IMR-90 (cell line): ENCODE measurements at regions not wholly inside any gene's neighbourhood (a gene's known extent, or its start where the extent isn't known, plus 50 kb on each side); places are given as distances from the start of the nearest gene placed in this dataset.

Source experiments
- ATAC-seq: fragments of 200-7000 bp; cut with Tn5 transposase; 2 replicates; pipeline ENCODE4 v1.9.1; 2020; ENCODE audit warnings: low read depth, mild to moderate bottlenecking, moderate library complexity
- BruUV-seq: library from RNA; stranded (reverse); fragments of 400-500 nt; replicated peaks from 2 replicates; lab custom pipeline; 2021; lab: Mats Ljungman, UMichigan
- CTCF ChIA-PET: fragments of 300-600 bp; formaldehyde crosslinking; extraction: SDS; loops from one replicate; lab custom pipeline; 2021; ENCODE audit warnings: antibody characterized with exemption; lab: Yijun Ruan, JAX
- POLR2A ChIA-PET: fragments of 300-600 bp; sonication (Branson Sonifier 250); formaldehyde crosslinking; loops from one replicate; lab custom pipeline; 2022; ENCODE audit warnings: antibody characterized with exemption; ENCODE audit not compliant: unreplicated experiment; lab: Charles Lee
- DNase-seq: peaks from one replicate; pipeline ENCODE4 v3.0.0; 2013
- H2AFZ ChIP-seq: replicated peaks from 2 replicates; pipeline ENCODE3; 2013; ENCODE audit warnings: low read length, mild to moderate bottlenecking; ENCODE audit not compliant: poor library complexity
- H2AK5ac ChIP-seq: 2 replicates; pipeline ENCODE4 v1.6.1; 2013; ENCODE audit warnings: low read depth, low read length, inconsistent platforms
- H2AK9ac ChIP-seq: replicated peaks from 2 replicates; pipeline ENCODE3; 2013; ENCODE audit warnings: mild to moderate bottlenecking, low read depth, low read length, moderate library complexity; ENCODE audit not compliant: poor library complexity
- H2BK120ac ChIP-seq: 2 replicates; pipeline ENCODE4 v1.6.1; 2013; ENCODE audit warnings: low read depth, low read length, inconsistent platforms
- H2BK15ac ChIP-seq: 3 replicates; pipeline ENCODE4 v1.6.1; 2013; ENCODE audit warnings: low read depth, low read length, inconsistent platforms
- H2BK20ac ChIP-seq: 2 replicates; pipeline ENCODE4 v1.6.1; 2013; ENCODE audit warnings: low read depth, mild to moderate bottlenecking, inconsistent platforms, low read length, moderate library complexity
- H2BK5ac ChIP-seq: 2 replicates; pipeline ENCODE4 v1.6.1; 2013; ENCODE audit warnings: mild to moderate bottlenecking, low read depth, low read length, inconsistent platforms; ENCODE audit not compliant: poor library complexity, severe bottlenecking
- H3K14ac ChIP-seq: replicated peaks from 2 replicates; pipeline ENCODE4 v1.6.1; 2013; ENCODE audit warnings: low read depth, low read length, inconsistent platforms
- H3K18ac ChIP-seq: 2 replicates; pipeline ENCODE4 v1.6.1; 2013; ENCODE audit warnings: low read depth, low read length, control low read depth
- H3K23ac ChIP-seq: 2 replicates; pipeline ENCODE4 v1.6.1; 2013; ENCODE audit warnings: low read depth, low read length, inconsistent platforms
- H3K27ac ChIP-seq: 2 replicates; pipeline ENCODE4 v1.5.1; 2013; ENCODE audit warnings: mild to moderate bottlenecking, control low read depth, low read length; ENCODE audit not compliant: insufficient read depth
- H3K27me3 ChIP-seq: 2 replicates; pipeline ENCODE4 v1.6.1; 2013; ENCODE audit warnings: low read length; ENCODE audit not compliant: control insufficient read depth, insufficient read depth
- H3K36me3 ChIP-seq: 2 replicates; pipeline ENCODE4 v1.6.1; 2013; ENCODE audit warnings: low read length, mixed read lengths; ENCODE audit not compliant: control insufficient read depth, insufficient read depth
- H3K4ac ChIP-seq: 2 replicates; pipeline ENCODE4 v1.6.1; 2013; ENCODE audit warnings: low read depth, low read length, inconsistent platforms
- H3K4me1 ChIP-seq: 2 replicates; pipeline ENCODE4 v1.6.1; 2013; ENCODE audit warnings: low read length, mixed read lengths; ENCODE audit not compliant: control insufficient read depth, insufficient read depth
- H3K4me2 ChIP-seq: 2 replicates; pipeline ENCODE4 v1.6.1; 2013; ENCODE audit warnings: low read depth, mild to moderate bottlenecking, control low read depth, low read length, moderate library complexity
- H3K4me3 ChIP-seq: 2 replicates; pipeline ENCODE4 v1.5.1; 2013; ENCODE audit warnings: low read depth, mild to moderate bottlenecking, control low read depth, low read length, moderate library complexity; ENCODE audit not compliant: insufficient read depth
- H3K56ac ChIP-seq: 2 replicates; pipeline ENCODE4 v1.6.1; 2013; ENCODE audit warnings: low read length, inconsistent platforms; ENCODE audit not compliant: insufficient read depth; ENCODE audit errors: extremely low read depth
- H3K79me1 ChIP-seq, 2 experiments: 2 replicates each; pipeline ENCODE4 v1.6.1; 2013; ENCODE audit warnings: low read length in 2 of 2, inconsistent platforms in 1 of 2, low read depth in 1 of 2
- H3K9ac ChIP-seq: 2 replicates; pipeline ENCODE4 v1.6.1; 2013; ENCODE audit warnings: low read depth, low read length, control low read depth
- H3K9me1 ChIP-seq: 2 replicates; pipeline ENCODE4 v1.6.1; 2013; ENCODE audit warnings: low read length, inconsistent platforms; ENCODE audit not compliant: insufficient read depth
- H3K9me3 ChIP-seq: 2 replicates; pipeline ENCODE4 v1.6.1; 2013; ENCODE audit warnings: low read length; ENCODE audit not compliant: control insufficient read depth, insufficient read depth
- H4K20me1 ChIP-seq: 2 replicates; pipeline ENCODE4 v1.6.1; 2013; ENCODE audit warnings: low read length, inconsistent platforms; ENCODE audit not compliant: insufficient read depth
- H4K5ac ChIP-seq: 2 replicates; pipeline ENCODE4 v1.6.1; 2013; ENCODE audit warnings: mild to moderate bottlenecking, low read depth, low read length, control low read depth
- H4K8ac ChIP-seq, 2 experiments: 2 replicates each; pipeline ENCODE4 v1.6.1; 2013; ENCODE audit warnings: low read depth in 2 of 2, low read length in 2 of 2, control low read depth in 1 of 2, inconsistent platforms in 1 of 2
- H4K91ac ChIP-seq: 2 replicates; pipeline ENCODE4 v1.6.1; 2013; ENCODE audit warnings: low read depth, low read length, inconsistent platforms; ENCODE audit not compliant: insufficient read depth
- BHLHE40 ChIP-seq: fragments of 150-350 bp; IDR thresholded peaks from 2 replicates; pipeline ENCODE4 v1.6.1; 2016; ENCODE audit warnings: mild to moderate bottlenecking, low read depth, low read length
- CEBPB ChIP-seq: IDR thresholded peaks from 2 replicates; pipeline ENCODE4 v1.6.1; 2012; ENCODE audit warnings: low read depth, low read length, improper control_type of control experiment
- CHD1 ChIP-seq: IDR thresholded peaks from 2 replicates; pipeline ENCODE4 v1.6.1; 2012; ENCODE audit warnings: low read depth, low read length, improper control_type of control experiment
- ELK1 ChIP-seq: fragments of 150-350 bp; IDR thresholded peaks from 2 replicates; pipeline ENCODE4 v1.6.1; 2016; ENCODE audit warnings: low read depth, mild to moderate bottlenecking, low read length, moderate library complexity, borderline replicate concordance
- FOS ChIP-seq: fragments of 150-350 bp; IDR thresholded peaks from 2 replicates; pipeline ENCODE4 v1.6.1; 2016; ENCODE audit warnings: low read depth, low read length
- MAFK ChIP-seq: IDR thresholded peaks from 2 replicates; pipeline ENCODE4 v1.6.1; 2012; ENCODE audit warnings: low read depth, low read length, improper control_type of control experiment
- MAZ ChIP-seq: IDR thresholded peaks from 2 replicates; pipeline ENCODE4 v1.6.1; 2012; ENCODE audit warnings: low read depth, mild to moderate bottlenecking, low read length, improper control_type of control experiment, moderate library complexity, borderline replicate concordance
- MXI1 ChIP-seq: IDR thresholded peaks from 2 replicates; pipeline ENCODE4 v1.6.1; 2012; ENCODE audit warnings: low read depth, mild to moderate bottlenecking, low read length, moderate library complexity, borderline replicate concordance
- POLR2A ChIP-seq: IDR thresholded peaks from 2 replicates; pipeline ENCODE4 v1.6.1; 2012; ENCODE audit warnings: mild to moderate bottlenecking, low read depth, low read length
- RAD21 ChIP-seq: IDR thresholded peaks from 2 replicates; pipeline ENCODE4 v1.6.1; 2012; ENCODE audit warnings: low read length, improper control_type of control experiment
- RCOR1 ChIP-seq: IDR thresholded peaks from 2 replicates; pipeline ENCODE4 v1.6.1; 2012; ENCODE audit warnings: mild to moderate bottlenecking, low read length, improper control_type of control experiment; ENCODE audit not compliant: insufficient replicate concordance
- RFX5 ChIP-seq: IDR thresholded peaks from 2 replicates; pipeline ENCODE4 v1.8.0; 2012; ENCODE audit warnings: low read depth, mild to moderate bottlenecking, low read length, moderate library complexity
- USF2 ChIP-seq: fragments of 150-350 bp; IDR thresholded peaks from 2 replicates; pipeline ENCODE4 v1.6.1; 2017; ENCODE audit warnings: mild to moderate bottlenecking, antibody characterized with exemption, low read length, low read depth
- WGBS, 2 experiments: methylation state at CpG; one replicate each; pipeline versions ENCODE4 v1.1.5 to v1.1.7; 2013; ENCODE audit warnings: missing lambda C conversion rate in 2 of 2; ENCODE audit not compliant: insufficient read length in 1 of 2; ENCODE audit errors: extremely low coverage in 2 of 2; 5-methylcytosine and 5-hydroxymethylcytosine counted together
- dilution Hi-C: fragments of 300-500 bp; cut with HindIII; formaldehyde crosslinking; loops from one replicate; pipeline ENCODE4 v1.14.3; 2018; ENCODE audit warnings: low sequenced_read_pairs; ENCODE audit not compliant: unreplicated experiment
- in situ Hi-C: fragments of 300-500 bp; cut with MboI; formaldehyde crosslinking; loops from 3 replicates; pipeline ENCODE4 v1.14.3; 2019; ENCODE audit warnings: low sequenced_read_pairs, inconsistent platforms, mixed read lengths
- intact Hi-C: fragments of 100-400 bp; cut with micrococcal nuclease; formaldehyde crosslinking; loops from 2 replicates; pipeline ENCODE4 v1.10.0; 2022

DNA sequence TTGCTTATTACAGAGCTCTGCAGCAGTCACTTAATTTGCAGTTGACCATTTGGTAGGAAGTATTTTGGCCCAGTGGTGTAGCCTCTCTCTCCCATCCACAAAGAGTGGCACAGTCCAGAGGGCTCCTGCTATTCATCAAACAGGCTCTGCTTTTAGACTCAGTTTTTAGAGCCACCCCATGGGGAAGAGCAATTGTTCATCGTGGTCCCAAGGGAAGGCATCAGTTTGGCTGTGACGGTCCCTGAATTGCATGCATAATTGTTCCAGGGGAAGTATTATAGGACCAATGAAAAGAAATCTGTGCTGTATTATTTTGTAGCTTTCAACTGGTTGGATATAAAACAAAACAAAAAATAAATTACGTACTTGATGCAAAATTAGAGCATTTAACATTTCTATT is 799.0 kb downstream of the DACH1 start:
- Histone ChIP-seq H3K4me2 (no peak overlapping the region), H2BK15ac (no peak overlapping the region), H3K56ac (no peak overlapping the region), H3K36me3 (no peaks in the 10 kb centered on the region), H2AK5ac (no peak overlapping the region), H4K20me1 (no peaks in the 10 kb centered on the region), H3K18ac (no peak overlapping the region), H3K14ac (no peak overlapping the region), H3K23ac (no peak overlapping the region), H3K27me3 (no peaks in the 10 kb centered on the region), H2AFZ (no peak overlapping the region), H3K9me1 (no peaks in the 10 kb centered on the region), H3K4ac (no peak overlapping the region), H3K9ac (no peak overlapping the region), H3K79me1 (no peaks in the 10 kb centered on the region), H3K9me3 (peaks cover 2% of the 10 kb centered on the region; the same call in 1 of the 2 replicates), H2BK20ac (no peak overlapping the region), H2AK9ac (no peak overlapping the region), H4K91ac (no peak overlapping the region), H4K5ac (no peak overlapping the region), H3K4me3 (no peak overlapping the region), H3K27ac (no peak overlapping the region), H2BK5ac (no peak overlapping the region), H4K8ac (no peak overlapping the region), H2BK120ac (no peak overlapping the region), H3K4me1 (no peaks in the 10 kb centered on the region)
- POLR2A ChIA-PET: no interaction called here
- dilution Hi-C loops (no loop called here), intact Hi-C loops (no loop called here), in situ Hi-C loops (no loop called here)
- CTCF ChIA-PET: no interaction called here
- ATAC-seq (no peak), DNase-seq (no peak)
- no TSS peak for BruUV-seq
- no peak for TF ChIP-seq MXI1
- TF ChIP-seq CHD1: no peak
- no peak for TF ChIP-seq USF2
- TF ChIP-seq POLR2A: no peak
- TF ChIP-seq RCOR1: no peak
- no peak for TF ChIP-seq CEBPB
- TF ChIP-seq MAZ: no peak
- TF ChIP-seq ELK1: no peak
- no peak for TF ChIP-seq FOS
- TF ChIP-seq MAFK: no peak
- no peak for TF ChIP-seq RFX5
- no peak for TF ChIP-seq RAD21
- no peak for TF ChIP-seq BHLHE40
- WGBS, 2 experiments: no CpG with 5 or more reads among the region's 3 CpGs
